Neural cell (in vitro differentiated cells): ENCODE measurements at regions not wholly inside any gene's neighbourhood (a gene's known extent, or its start where the extent isn't known, plus 50 kb on each side); places are given as distances from the start of the nearest gene placed in this dataset.

ENCODE experiments used
- CTCF ChIP-seq: fragments of 450-650 bp; IDR thresholded peaks from 2 replicates; pipeline ENCODE4 v1.5.1; 2014; ENCODE audit warnings: antibody characterized with exemption, mild to moderate bottlenecking, moderate library complexity; ENCODE audit not compliant: poor library complexity, severe bottlenecking
- EP300 ChIP-seq: fragments of 450-650 bp; conservative IDR thresholded peaks from 2 replicates; pipeline ENCODE4 v1.6.1; 2014; ENCODE audit warnings: antibody characterized with exemption, mild to moderate bottlenecking, moderate library complexity; ENCODE audit not compliant: poor library complexity, severe bottlenecking
- EZH2 ChIP-seq: fragments of 200-600, 300-800 bp; shearing (Covaris generic), sonication (generic); IDR thresholded peaks from 2 replicates; pipeline ENCODE4 v1.6.1; 2014; ENCODE audit warnings: antibody characterized with exemption, low read length, borderline replicate concordance, mild to moderate bottlenecking; ENCODE audit not compliant: insufficient read depth, poor library complexity, severe bottlenecking
- POLR2AphosphoS5 ChIP-seq: IDR thresholded peaks from 2 replicates; pipeline ENCODE4 v1.6.1; 2012
- RAD21 ChIP-seq: fragments of 450-650 bp; conservative IDR thresholded peaks from 2 replicates; pipeline ENCODE4 v1.6.1; 2014; ENCODE audit warnings: antibody characterized with exemption, mild to moderate bottlenecking, moderate library complexity
- REST ChIP-seq: IDR thresholded peaks from 2 replicates; pipeline ENCODE4 v1.6.1; 2012; ENCODE audit warnings: borderline replicate concordance
- SMC3 ChIP-seq: fragments of 450-650 bp; conservative IDR thresholded peaks from 2 replicates; pipeline ENCODE4 v1.6.1; 2014; ENCODE audit warnings: antibody characterized with exemption, mild to moderate bottlenecking, moderate library complexity; ENCODE audit not compliant: poor library complexity
- TAF1 ChIP-seq: IDR thresholded peaks from 2 replicates; pipeline ENCODE4 v1.6.1; 2012; ENCODE audit warnings: low read depth

- no peak for TF ChIP-seq CTCF
- no peak for TF ChIP-seq POLR2AphosphoS5
- TF ChIP-seq REST = no peak
- no peak for TF ChIP-seq TAF1
- TF ChIP-seq EZH2 = no peak
- no peak for TF ChIP-seq RAD21
- no peak for TF ChIP-seq EP300
- TF ChIP-seq SMC3 = no peak
Observed at GRCh38 chr13:84649853-84650252, 767.6 kb upstream of the SLITRK1 start.
